Fibroblast of pulmonary artery (primary cell): ENCODE measurements at regions not wholly inside any gene's neighbourhood (a gene's known extent, or its start where the extent isn't known, plus 50 kb on each side); places are given as distances from the start of the nearest gene placed in this dataset.
"Not testable (repeated sequence)": the region's sequence is repeated elsewhere in the genome, so short reads cannot be mapped to it uniquely, and the experiment has no call there.

ENCODE experiments used
- DNase-seq: peaks from one replicate; pipeline ENCODE4 v3.0.0-alpha.2; 2010; ENCODE audit warnings: low read depth
- H3K4me3 ChIP-seq: replicated peaks from 2 replicates; pipeline ENCODE4 v1.5.1; 2011; ENCODE audit warnings: low read depth, mild to moderate bottlenecking, control low read depth, low read length, moderate library complexity
- TF ChIP-seq, protein P1 (sequence below): IDR thresholded peaks from 2 replicates; pipeline ENCODE4 v1.5.1; 2011; ENCODE audit warnings: mild to moderate bottlenecking, control low read depth, low read length, inconsistent platforms; ENCODE audit errors: missing control alignments

DNA sequence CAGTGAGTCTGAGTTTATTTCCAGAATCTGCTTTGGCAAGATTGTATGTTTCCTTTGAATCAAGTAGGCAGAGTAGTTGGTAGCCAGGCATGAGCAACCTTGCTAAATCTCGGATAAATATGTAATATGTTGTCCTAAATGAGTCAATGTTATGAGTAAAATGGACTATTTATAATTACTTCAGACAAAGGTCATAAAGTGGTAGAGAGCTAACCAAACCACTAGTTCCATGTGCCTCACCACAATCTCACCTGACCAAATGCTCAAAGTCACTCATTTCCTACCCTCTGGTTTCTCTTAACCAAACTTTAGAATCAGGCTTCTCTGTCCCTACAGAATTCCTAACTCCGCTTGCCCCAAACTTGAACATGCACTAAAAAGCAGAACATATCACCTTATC lies 261.2 kb upstream of the FSIP2 start:
- TF ChIP-seq, protein P1, sequence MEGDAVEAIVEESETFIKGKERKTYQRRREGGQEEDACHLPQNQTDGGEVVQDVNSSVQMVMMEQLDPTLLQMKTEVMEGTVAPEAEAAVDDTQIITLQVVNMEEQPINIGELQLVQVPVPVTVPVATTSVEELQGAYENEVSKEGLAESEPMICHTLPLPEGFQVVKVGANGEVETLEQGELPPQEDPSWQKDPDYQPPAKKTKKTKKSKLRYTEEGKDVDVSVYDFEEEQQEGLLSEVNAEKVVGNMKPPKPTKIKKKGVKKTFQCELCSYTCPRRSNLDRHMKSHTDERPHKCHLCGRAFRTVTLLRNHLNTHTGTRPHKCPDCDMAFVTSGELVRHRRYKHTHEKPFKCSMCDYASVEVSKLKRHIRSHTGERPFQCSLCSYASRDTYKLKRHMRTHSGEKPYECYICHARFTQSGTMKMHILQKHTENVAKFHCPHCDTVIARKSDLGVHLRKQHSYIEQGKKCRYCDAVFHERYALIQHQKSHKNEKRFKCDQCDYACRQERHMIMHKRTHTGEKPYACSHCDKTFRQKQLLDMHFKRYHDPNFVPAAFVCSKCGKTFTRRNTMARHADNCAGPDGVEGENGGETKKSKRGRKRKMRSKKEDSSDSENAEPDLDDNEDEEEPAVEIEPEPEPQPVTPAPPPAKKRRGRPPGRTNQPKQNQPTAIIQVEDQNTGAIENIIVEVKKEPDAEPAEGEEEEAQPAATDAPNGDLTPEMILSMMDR = no peak
- no peak for DNase-seq
- H3K4me3 ChIP-seq = no peak overlapping the region

DNA sequence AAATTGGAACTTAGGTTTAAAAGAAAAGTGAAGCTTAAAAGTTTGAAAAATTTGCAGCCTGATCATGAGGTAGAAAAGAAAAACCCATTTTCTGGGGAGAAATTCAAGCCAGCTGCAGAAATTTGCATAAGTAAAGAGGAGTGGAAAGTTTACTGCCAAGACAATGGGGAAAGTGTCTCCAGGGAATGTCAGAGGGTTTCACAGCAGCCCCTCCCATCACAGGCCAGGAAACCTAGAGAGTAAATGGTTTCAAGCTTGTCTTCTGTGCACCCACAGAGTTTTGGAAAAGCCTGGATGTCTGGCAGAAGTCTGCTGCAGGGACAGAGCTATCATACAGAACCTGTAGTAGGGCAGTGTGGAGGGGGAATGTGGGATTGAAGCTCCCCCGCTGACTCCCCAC lies 254.0 kb upstream of the FSIP2 start:
- no peak overlapping the region for H3K4me3 ChIP-seq
- no peak for DNase-seq
- TF ChIP-seq, protein P1 = no peak

DNA sequence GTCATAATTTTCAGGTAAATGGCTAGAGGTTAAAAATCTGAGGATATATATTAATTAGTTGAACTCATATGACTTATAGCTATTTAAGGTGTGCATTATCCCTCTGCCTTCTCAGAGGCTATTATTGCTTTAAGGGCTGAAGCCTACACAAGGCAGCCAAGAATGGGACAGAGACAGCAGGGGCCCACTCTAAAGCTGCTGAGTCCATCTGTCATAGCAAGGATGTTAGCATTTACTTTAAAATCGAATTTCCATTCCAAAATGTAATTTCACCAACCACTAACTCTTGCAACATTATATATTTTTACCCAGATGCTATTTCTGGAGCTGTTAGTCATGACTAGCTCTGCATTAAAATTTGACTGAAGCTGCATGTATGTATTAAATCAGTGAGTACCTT lies 236.3 kb upstream of the FSIP2 start:
- no peak overlapping the region for H3K4me3 ChIP-seq
- TF ChIP-seq, protein P1 = no peak
- DNase-seq = no peak

- TF ChIP-seq, protein P1 = no peak
- no peak for DNase-seq
- no peak overlapping the region for H3K4me3 ChIP-seq
Observed at GRCh38 chr2:185507719-185508118, 230.9 kb upstream of the FSIP2 start.

DNA sequence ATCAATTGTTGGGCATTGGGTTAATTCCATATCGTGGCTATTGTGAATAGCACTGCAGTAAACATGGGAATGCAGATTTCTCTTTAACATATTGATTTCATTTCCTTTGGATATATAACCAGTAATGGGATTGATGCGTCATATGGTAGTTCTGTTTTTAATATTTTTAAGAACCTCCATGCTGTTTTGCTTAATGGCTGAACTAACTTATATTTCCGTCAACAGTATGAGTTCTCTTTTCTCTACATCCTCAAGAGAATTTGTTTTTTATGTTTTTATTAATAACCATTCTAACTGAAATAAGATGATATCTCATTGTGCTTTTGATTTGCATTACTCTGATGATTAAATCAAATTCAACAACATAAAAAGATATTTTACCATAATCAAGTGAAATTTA lies 228.5 kb upstream of the FSIP2 start:
- no peak for DNase-seq
- TF ChIP-seq, protein P1 = no peak
- H3K4me3 ChIP-seq = no peak overlapping the region

GRCh38 chr2:185511925-185512324 lies 226.7 kb upstream of the FSIP2 start:
- TF ChIP-seq, protein P1 = no peak
- H3K4me3 ChIP-seq = no peak overlapping the region

DNA sequence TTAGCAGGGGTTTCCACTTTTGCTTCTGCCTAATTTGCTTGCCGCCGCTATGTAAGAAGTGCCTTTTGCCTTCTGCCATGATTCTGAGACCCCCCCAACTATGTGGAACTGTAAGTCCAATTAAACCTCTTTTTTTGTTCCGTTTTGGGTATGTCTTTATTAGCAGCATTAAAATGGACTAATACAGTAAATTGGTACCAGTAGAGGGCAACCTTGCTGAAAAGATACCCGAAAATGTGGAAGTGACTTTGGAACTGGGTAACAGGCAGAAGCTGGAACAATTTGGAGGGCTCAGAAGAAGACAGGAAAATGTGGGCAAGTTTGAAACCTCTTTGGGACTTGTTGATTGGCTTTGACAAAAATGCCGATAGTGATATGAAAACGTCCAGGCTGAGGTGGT lies 216.1 kb upstream of the FSIP2 start:
- TF ChIP-seq, protein P1 = no peak
- no peak overlapping the region for H3K4me3 ChIP-seq
- no peak for DNase-seq

More at GRCh38 chr2:185511925-185512324, 226.7 kb upstream of the FSIP2 start:
- no peak for DNase-seq

DNA sequence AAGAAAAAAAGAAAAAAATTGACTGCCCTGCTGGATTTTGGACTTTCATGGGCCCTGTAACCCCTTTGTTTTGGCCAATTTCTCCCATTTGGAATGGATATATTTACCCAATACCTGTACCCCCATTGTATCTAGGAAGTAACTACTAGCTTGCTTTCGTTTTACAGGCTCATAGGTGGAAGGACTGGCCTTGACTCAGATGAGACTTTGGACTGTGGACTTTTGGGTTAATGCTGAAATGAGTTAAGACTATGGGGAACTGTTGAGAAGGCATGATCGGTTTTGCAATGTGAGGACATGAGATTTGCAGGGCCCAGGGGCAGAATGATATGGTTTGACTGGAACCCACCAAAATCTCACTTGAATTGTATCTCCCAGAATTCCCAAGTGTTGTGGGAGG lies 214.4 kb upstream of the FSIP2 start:
- not testable (repeated sequence) for H3K4me3 ChIP-seq, DNase-seq
